Adrenal gland (tissue), 9 donors: ENCODE measurements at regions not wholly inside any gene's neighbourhood (a gene's known extent, or its start where the extent isn't known, plus 50 kb on each side); places are given as distances from the start of the nearest gene placed in this dataset.

Source experiments
- DNase-seq, 7 donors: peaks; one replicate each; pipeline ENCODE4 v3.0.0-alpha.2; 2019 to 2020
- H3K27ac ChIP-seq, 5 donors: fragments of 200-600 bp; sonication (generic) in 4 of 5; 1 replicate in 3 of 5; 2 replicates in 2 of 5; pipeline versions ENCODE4 v1.5.1 to v1.8.0; 2016 to 2020; ENCODE audit warnings: mild to moderate bottlenecking in 1 of 5
- H3K27me3 ChIP-seq: fragments of 200-600 bp; 2 replicates; pipeline ENCODE4 v1.8.0; 2021
- H3K36me3 ChIP-seq, 2 donors: fragments of 200-600 bp; replicated peaks in 1 of 2; 1 replicate in 1 of 2; 2 replicates in 1 of 2; pipeline versions ENCODE4 v1.5.1 to v1.8.0; 2018 to 2022
- H3K4me1 ChIP-seq, 2 donors: fragments of 200-600 bp; replicated peaks in 1 of 2; 1 replicate in 1 of 2; 2 replicates in 1 of 2; pipeline versions ENCODE4 v1.5.1 to v1.8.0; 2018 to 2021
- H3K4me3 ChIP-seq, 4 donors: fragments of 200-600 bp; sonication (generic) in 3 of 4; one replicate each; pipeline ENCODE4 v1.5.1; 2016 to 2018
- H3K9me3 ChIP-seq, 3 donors: fragments of 200-600 bp; sonication (generic) in 1 of 3; replicated peaks in 1 of 3; 1 replicate in 2 of 3; 2 replicates in 1 of 3; pipeline versions ENCODE4 v1.5.1 to v1.8.0; 2016 to 2021
- CTCF ChIP-seq, 6 experiments: fragments of 450-650 bp in 4 of 6; fragments of 200-600 bp in 2 of 6; sonication (generic) in 1 of 6; IDR thresholded peaks; 1 replicate in 5 of 6; 2 replicates in 1 of 6; pipeline versions ENCODE4 v1.5.1 to v1.8.0; 2016 to 2021; ENCODE audit warnings: antibody characterized with exemption in 6 of 6, mild to moderate bottlenecking in 2 of 6, moderate library complexity in 1 of 6
- POLR2A ChIP-seq, 2 donors: fragments of 450-650 bp; IDR thresholded peaks; one replicate each; pipeline ENCODE4 v1.6.1; 2017; ENCODE audit warnings: antibody characterized with exemption in 2 of 2, mild to moderate bottlenecking in 2 of 2, moderate library complexity in 1 of 2
- WGBS, 4 donors: extraction: QIAGEN DNeasy Blood & Tissue Kit in 2 of 4; methylation state at CpG; one replicate each; pipeline versions ENCODE4 v1.1.5 to v1.1.7; 2013 to 2017; 5-methylcytosine and 5-hydroxymethylcytosine counted together
- intact Hi-C, 2 donors: fragments of 100-400 bp; cut with DNase I; formaldehyde crosslinking; loops; one replicate each; pipeline versions ENCODE4 v1.14.1 to v1.15.0; 2022 to 2023
- donor health status: healthy with polysubstance abuse.
- donor health status: Bipolar disorder and iron deficiency.
- donor health status: DM: yes; HTN: yes; CAD: no.
- donor health status: DM: no; HTN: no; CAD: no.
- donor health status: DM: no; HTN: no; CAD: no.

- WGBS, 4 donors: 57 to 75% (median 60%) methylated on average over 2 of the region's 2 CpGs
These were observed 53.8 kb upstream of the VCX start for GRCh38 chrX:7789200-7789599.

GRCh38 chrX:7788334-7788733 lies 54.6 kb upstream of the VCX start:
- 61 to 79% (median 74%) methylated on average over 1 of the region's 1 CpG for WGBS, 4 donors
- TF ChIP-seq POLR2A (IDR thresholded peaks at IDR 0.05) (no peak), CTCF (IDR thresholded peaks at IDR 0.05) (no peak)
- Histone ChIP-seq H3K4me3 (no peak overlapping the region), H3K27ac (no peak overlapping the region), H3K27me3 (no peaks in the 10 kb centered on the region), H3K4me1 (no peaks in the 10 kb centered on the region), H3K36me3 (no peaks in the 10 kb centered on the region), H3K9me3 (no peaks in the 10 kb centered on the region)
- intact Hi-C loops: no loop called here
- DNase-seq: no peak

More at GRCh38 chrX:7789200-7789599, 53.8 kb upstream of the VCX start:
- intact Hi-C loops: no loop called here
- Histone ChIP-seq H3K9me3 (no peaks in the 10 kb centered on the region), H3K27me3 (no peaks in the 10 kb centered on the region), H3K4me1 (no peaks in the 10 kb centered on the region), H3K27ac (no peak overlapping the region), H3K4me3 (no peak overlapping the region), H3K36me3 (no peaks in the 10 kb centered on the region)
- TF ChIP-seq POLR2A (IDR thresholded peaks at IDR 0.05) (no peak), CTCF (IDR thresholded peaks at IDR 0.05) (no peak)
- DNase-seq: no peak

- 35 to 47% (median 42%) methylated on average over 4 of the region's 4 CpGs for WGBS, 4 donors
- H3K9me3 ChIP-seq: no peaks in the 10 kb centered on the region
These were observed 55.3 kb upstream of the VCX start for GRCh38 chrX:7787714-7788113.

GRCh38 chrX:7784580-7784979 lies 58.4 kb upstream of the VCX start:
- intact Hi-C loops: no loop called here

More at GRCh38 chrX:7787714-7788113, 55.3 kb upstream of the VCX start:
- Histone ChIP-seq H3K27me3 (no peaks in the 10 kb centered on the region), H3K36me3 (no peaks in the 10 kb centered on the region), H3K4me1 (no peaks in the 10 kb centered on the region), H3K4me3 (no peak overlapping the region), H3K27ac (no peak overlapping the region)
- no peak for TF ChIP-seq POLR2A (IDR thresholded peaks at IDR 0.05)
- TF ChIP-seq CTCF (IDR thresholded peaks at IDR 0.05): no peak
- intact Hi-C loops: no loop called here
- no peak for DNase-seq

More at GRCh38 chrX:7784580-7784979, 58.4 kb upstream of the VCX start:
- TF ChIP-seq POLR2A (IDR thresholded peaks at IDR 0.05) (no peak), CTCF (IDR thresholded peaks at IDR 0.05) (no peak)
- no peak for DNase-seq
- H3K27me3 ChIP-seq: no peaks in the 10 kb centered on the region
- no peak overlapping the region for H3K4me3 ChIP-seq
- no peaks in the 10 kb centered on the region for H3K36me3 ChIP-seq
- no peaks in the 10 kb centered on the region for H3K4me1 ChIP-seq
- 82 to 96% (median 84%) methylated on average over 1 of the region's 1 CpG for WGBS, 4 donors
- H3K27ac ChIP-seq: no peak overlapping the region
- H3K9me3 ChIP-seq: no peaks in the 10 kb centered on the region
